Esophagus (tissue), 2 donors: ENCODE measurements at regions not wholly inside any gene's neighbourhood (a gene's known extent, or its start where the extent isn't known, plus 50 kb on each side); places are given as distances from the start of the nearest gene placed in this dataset.

ENCODE experiments used
- H3K27ac ChIP-seq, 2 donors: one replicate each; pipeline ENCODE4 v1.5.1; 2013; ENCODE audit warnings: low read depth in 2 of 2, mild to moderate bottlenecking in 2 of 2, inconsistent platforms in 1 of 2, low read length in 1 of 2, moderate library complexity in 1 of 2
- H3K27me3 ChIP-seq, 2 donors: one replicate each; pipeline ENCODE4 v1.6.1; 2013; ENCODE audit warnings: low read length in 2 of 2, control low read depth in 1 of 2, mild to moderate bottlenecking in 1 of 2; ENCODE audit not compliant: insufficient read depth in 2 of 2, control insufficient read depth in 1 of 2
- H3K36me3 ChIP-seq, 2 donors: one replicate each; pipeline ENCODE4 v1.6.1; 2013; ENCODE audit warnings: low read length in 1 of 2; ENCODE audit not compliant: control insufficient read depth in 2 of 2, insufficient read depth in 2 of 2
- H3K4me1 ChIP-seq, 2 donors: one replicate each; pipeline ENCODE4 v1.6.1; 2013; ENCODE audit warnings: low read length in 1 of 2; ENCODE audit not compliant: control insufficient read depth in 2 of 2, insufficient read depth in 2 of 2
- H3K4me3 ChIP-seq, 2 donors: one replicate each; pipeline ENCODE4 v1.5.1; 2013; ENCODE audit warnings: low read length in 2 of 2, mild to moderate bottlenecking in 2 of 2, low read depth in 1 of 2, moderate library complexity in 1 of 2
- H3K9me3 ChIP-seq, 2 donors: one replicate each; pipeline ENCODE4 v1.6.1; 2013; ENCODE audit warnings: mild to moderate bottlenecking in 2 of 2, low read depth in 1 of 2, low read length in 1 of 2, moderate library complexity in 1 of 2; ENCODE audit not compliant: control insufficient read depth in 2 of 2, insufficient read depth in 1 of 2
- WGBS, 2 donors: extraction: QIAGEN DNeasy Blood & Tissue Kit; methylation state at CpG; one replicate each; pipeline ENCODE4 v1.1.7; 2013; 5-methylcytosine and 5-hydroxymethylcytosine counted together
- donor health status: healthy with polysubstance abuse.
- donor health status: Bipolar disorder and iron deficiency.

GRCh38 chr9:19511694-19512093, 102.9 kb downstream of the ACER2 start:
- H3K4me3 ChIP-seq, result no peak overlapping the region
- no peaks in the 10 kb centered on the region for H3K36me3 ChIP-seq
- 73 to 92% methylated on average over 3 of the region's 3 CpGs for WGBS, 2 donors
- H3K9me3 ChIP-seq, result no peaks in the 10 kb centered on the region
- H3K27me3 ChIP-seq, result no peaks in the 10 kb centered on the region
- H3K4me1 ChIP-seq, result no peaks in the 10 kb centered on the region
- H3K27ac ChIP-seq, result no peak overlapping the region

- Histone ChIP-seq H3K27ac (no peak overlapping the region), H3K9me3 (no peaks in the 10 kb centered on the region), H3K4me1 (no peaks in the 10 kb centered on the region), H3K4me3 (no peak overlapping the region), H3K27me3 (no peaks in the 10 kb centered on the region), H3K36me3 (no peaks in the 10 kb centered on the region)
- 46 to 55% methylated on average over 4 of the region's 4 CpGs for WGBS, 2 donors
These were observed 102.1 kb downstream of the ACER2 start for GRCh38 chr9:19510907-19511306.
